HG02759 (cell line): ENCODE measurements at regions not wholly inside any gene's neighbourhood (a gene's known extent, or its start where the extent isn't known, plus 50 kb on each side); places are given as distances from the start of the nearest gene placed in this dataset.

Source experiments
- ATAC-seq: cut with Tn5 transposase; IDR thresholded peaks from one replicate; pipeline ENCODE4 v1.9.1; 2021; ENCODE audit warnings: mild to moderate bottlenecking, moderate library complexity; ENCODE audit not compliant: unreplicated experiment

DNA sequence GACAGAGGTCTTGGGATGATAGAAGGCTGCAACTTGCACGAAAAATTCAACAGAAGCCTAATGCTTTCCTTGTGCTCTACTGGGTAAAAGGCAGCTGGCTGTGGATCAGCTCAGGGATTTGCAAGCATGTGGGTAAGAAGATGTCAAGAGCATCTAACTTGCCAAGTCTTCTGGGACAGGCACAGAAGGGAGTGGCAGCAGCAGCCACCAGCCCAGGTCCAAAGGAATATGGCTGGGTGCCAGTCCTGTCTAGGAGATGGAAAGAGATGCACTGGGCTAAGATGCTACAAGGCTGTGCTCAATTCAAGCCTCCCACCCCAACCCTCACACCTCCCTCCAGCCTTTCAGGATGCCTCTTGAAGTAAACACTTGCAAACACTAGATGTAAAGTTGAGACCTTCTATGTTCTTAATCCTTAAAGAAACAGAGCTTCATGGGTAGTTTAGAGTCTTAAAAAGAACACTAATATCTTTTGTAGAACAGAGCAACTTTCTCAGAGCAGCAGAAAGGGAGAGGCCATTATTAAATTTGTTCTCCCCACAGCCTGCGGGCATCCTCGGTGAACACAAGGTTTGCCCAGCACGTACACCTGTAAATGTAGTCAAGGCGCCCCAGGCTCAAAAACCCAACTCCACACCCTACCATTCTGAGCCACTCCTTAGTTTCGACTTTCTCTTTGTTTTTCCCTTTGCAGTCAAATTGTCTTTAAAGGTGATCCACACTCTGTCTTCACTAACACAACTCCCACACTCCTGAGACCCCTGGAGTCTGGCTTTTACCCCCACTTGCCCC lies 64.6 kb upstream of the BCAR3 start:
- no peak for ATAC-seq

DNA sequence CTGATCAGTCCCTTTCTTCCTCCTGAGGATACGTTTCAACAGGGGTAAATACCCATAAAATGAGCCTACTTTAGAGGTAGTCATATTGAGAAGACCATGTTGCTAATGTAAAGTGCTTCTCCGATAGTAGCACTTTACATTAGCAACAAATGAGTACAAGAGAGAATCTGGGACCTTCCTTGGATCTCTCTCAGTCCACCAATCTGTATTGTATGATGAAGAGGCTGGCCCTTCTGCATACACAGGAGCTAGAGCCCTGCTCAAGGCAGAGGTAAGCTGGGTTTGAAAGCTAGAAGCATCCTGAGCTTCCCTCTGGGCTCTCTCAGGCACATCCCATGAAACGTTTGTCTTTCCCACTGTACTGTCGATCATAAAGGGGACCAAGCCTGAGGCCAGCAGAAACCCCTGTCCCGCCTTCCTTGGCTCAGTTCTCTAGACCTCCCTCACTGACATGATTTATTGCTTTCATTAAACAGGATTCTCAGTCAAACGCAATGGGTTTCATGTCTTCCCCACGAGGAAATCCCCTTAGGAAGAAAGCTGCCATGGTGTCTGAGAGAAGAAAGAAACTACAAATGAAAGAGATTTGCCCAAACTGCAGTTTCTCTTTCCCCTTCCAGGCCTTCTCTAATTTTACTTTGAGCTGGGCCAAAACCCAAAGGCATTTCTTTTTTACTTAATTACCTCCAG lies 62.8 kb upstream of the BCAR3 start:
- ATAC-seq = no peak

DNA sequence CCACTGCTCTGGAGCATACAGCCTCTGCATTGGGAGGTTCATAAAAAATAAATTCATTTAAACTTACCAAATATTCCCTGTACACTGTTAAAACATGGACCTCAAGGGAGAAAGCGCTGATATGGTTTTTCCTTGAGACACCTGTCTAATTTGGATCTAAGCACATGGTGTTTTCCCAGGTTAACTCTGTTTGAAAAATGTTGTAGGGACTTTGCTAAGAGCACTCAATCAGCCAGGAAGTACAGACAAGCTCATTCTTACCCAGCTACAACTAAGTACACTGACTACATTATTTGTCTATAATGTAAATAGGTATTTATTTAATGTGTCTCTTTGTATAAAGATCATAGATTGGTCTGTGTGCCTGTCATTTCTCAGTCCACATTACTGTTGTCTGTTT lies 61.8 kb upstream of the BCAR3 start:
- no peak for ATAC-seq

DNA sequence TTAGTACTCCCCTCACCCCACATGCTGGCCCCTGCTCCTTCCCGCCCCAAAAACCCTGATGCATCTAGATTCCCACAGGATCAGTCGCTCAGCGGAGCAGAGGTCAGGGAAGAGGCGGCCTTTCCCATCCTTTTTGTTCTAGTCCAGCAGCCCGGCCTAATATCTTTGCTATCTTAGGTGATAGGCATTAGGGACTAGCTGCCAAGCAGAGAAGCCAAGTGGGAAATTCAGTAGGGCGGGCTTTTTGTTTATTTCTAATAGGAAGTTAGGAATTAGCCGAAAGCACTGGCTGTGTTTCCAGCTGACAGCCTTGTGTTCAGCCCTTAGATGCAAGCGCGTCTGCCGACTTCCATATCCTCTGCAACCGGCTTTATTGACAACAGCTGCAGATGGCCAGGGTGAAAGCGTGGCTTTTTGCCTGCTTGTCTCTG lies 59.0 kb upstream of the BCAR3 start:
- no peak for ATAC-seq

DNA sequence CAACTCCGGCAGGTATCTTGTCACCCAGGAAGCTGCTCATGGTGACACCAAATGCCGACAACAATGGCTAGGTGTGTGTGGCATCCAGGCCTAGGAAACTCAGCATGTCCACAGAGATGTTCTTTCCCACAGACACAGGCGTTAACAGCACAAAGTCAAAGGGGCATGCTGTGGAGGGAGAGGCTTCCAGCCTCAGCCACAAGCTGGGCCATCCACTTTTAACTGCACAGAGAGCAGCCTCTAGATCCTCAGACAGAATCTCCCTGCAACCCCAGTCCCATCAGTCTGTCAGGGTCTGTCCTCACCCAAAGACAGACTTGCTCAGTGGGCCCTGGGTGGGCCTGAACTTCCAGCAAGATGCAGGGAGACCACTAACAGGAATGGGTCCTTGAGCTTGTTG lies 58.5 kb upstream of the BCAR3 start:
- no peak for ATAC-seq

DNA sequence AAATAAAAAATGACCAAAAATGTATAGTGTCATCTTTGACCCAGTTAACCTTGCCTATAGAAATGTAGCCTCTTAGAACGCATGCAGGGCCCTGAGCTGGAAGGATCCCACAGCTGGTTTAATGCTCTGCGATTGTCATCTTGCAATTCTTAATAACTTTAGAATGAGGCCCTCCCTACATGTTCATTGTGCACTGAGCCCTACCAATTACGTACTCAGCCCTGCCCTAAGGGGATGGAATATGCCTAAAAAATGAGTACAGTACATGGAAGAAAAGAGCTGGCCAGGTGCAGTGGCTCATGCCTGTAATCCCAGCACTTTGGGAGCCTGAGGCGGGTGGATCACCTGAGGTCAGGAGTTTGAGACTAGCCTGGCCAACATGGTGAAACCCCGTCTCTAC lies 57.8 kb upstream of the BCAR3 start:
- no peak for ATAC-seq

DNA sequence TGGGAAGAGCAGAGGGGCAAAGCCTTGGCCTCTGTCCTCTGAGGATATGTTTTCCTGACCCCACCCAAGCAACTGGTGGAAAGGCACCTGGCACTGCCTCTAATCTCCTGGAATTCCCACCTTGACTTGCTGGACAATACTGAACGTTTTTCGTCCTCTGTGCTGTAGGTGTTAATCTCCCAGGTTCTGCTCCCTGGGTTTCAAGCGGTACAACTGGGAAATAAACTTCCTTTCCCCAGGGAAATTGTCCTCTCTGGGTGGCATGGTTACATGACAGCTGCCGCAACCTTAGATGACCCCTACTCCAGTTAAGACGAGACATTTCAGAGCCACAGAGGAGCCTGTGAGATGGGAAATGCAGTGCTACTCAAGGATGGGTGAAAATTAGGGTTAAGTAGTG lies 57.3 kb upstream of the BCAR3 start:
- ATAC-seq = no peak

DNA sequence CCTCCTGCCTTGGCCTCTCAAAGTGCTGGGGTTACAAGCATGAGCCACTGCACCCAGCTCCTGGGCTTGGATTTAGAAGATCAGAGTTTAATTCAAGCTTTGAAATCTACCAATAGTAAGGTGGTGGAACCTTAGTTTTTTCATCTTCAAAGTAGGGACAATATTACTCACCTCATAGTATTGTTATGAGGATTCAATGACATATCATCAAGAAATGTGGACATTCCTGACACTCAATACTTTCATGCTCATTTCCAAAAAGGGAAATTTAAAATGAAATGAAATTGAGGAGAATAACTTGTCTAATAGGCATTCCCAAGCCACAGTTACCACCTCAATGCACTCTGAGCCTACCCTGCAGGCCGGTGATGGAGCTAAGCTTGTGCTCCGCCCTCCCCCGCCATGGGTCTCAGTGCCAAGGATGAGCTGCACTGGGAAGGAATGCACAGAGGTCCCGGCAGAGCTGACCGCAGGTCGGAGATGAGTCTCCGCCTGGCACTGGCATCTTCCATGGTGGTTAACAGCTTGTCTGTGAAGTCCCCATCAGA lies 56.5 kb upstream of the BCAR3 start:
- no peak for ATAC-seq

DNA sequence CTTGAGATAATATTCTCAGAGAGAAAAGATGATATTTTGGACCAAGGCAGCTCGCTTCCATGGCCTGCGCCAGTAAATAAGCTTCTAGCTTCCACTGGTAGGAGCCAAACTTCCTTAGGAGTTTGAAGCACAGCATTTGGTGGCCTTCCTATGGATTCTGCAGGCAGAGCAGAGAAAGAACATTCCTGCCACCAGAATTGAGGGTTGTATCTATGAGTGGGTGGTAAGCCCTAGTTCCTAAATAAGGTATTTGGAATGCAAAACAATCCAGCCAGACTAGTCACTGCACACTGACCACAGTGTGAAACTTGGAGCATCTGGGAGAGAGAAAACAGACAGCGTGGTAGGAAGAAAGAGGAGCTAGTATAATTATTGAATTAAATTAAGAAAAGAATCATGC lies 54.1 kb upstream of the BCAR3 start:
- ATAC-seq = no peak

DNA sequence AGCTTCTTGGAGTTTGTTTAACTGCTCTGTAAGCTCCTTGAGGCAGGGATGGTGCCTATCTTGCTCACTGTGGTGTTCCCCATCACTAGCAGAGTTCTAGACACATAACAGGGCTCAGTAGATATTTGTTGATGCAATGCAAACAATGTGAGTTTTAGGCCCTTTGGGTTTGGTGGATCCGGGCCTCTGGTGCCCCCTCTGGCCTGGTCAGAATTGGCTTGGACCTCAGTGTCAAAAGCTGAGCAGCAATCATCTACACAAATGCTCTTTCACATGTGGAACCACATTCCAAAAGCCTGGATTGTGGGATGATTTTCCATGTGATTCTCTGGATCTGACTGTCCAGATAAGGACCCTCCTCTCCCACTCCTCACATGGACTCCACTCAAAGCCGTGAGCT lies 53.4 kb upstream of the BCAR3 start:
- no peak for ATAC-seq

DNA sequence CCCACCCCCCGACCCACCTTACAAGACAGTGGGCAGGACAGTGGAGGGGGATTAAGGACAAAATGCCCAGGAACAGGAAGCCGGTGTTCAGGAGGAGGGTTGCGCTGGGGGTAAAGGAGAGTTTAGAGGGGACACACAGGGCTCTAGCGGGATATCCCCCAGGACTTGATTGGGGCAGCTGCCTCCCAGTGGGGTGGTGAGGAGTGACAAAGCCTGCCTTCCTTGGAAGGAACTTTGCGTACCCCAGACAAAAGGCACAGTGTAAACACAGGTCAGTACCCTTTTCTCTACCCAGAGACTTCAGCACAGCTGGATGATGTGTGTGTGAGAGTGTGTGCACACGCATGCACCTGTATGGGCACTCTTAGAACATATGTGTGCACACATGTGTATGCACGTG lies 51.7 kb upstream of the BCAR3 start:
- ATAC-seq = no peak

DNA sequence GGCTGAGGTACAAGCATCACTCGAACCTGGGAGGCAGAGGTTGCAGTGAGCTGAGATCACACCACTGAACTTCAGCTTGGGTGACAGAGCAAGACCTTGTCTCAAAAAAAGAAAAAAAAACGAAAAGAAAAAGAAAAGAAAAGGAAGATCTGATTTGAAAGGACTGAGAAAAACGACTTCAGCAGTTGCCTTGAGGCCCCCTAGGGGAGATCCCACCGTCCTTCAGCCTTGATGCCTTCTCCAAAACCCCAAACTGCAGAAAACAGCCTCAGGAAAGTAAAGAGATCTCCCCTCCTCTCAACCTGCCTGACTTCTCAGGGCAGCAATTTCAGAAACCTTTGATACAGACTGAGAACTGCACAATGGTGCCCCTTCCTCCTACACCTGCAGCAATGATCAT lies 50.9 kb upstream of the BCAR3 start:
- no peak for ATAC-seq
